NCI-H226 (cell line): ENCODE measurements at regions not wholly inside any gene's neighbourhood (a gene's known extent, or its start where the extent isn't known, plus 50 kb on each side); places are given as distances from the start of the nearest gene placed in this dataset.

Experiments used
- DNase-seq: peaks from one replicate; pipeline ENCODE4 v3.0.0-alpha.2; 2015

GRCh38 chr1:232893481-232894313 lies 56.7 kb upstream of the NTPCR start:
- DNase-seq, result no peak

DNA sequence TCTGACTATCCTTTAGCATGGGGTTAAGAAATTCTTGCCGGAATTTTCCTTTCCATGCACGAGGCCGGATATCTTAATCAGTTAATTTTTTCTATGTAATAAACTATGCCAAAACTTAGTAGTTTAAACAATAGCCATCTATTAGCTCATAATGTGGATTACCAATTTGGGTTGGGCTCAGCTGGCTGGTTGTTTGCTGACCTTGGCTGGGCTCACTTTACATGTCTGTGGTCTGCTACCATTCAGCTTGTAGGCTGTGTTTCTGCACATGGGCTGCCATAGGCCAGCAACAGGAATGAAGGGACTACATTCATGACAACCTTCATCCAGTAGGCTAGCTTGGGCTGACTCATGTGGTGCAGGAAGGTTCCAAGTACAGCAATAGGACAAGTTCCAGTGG lies 56.0 kb upstream of the NTPCR start:
- no peak for DNase-seq

DNA sequence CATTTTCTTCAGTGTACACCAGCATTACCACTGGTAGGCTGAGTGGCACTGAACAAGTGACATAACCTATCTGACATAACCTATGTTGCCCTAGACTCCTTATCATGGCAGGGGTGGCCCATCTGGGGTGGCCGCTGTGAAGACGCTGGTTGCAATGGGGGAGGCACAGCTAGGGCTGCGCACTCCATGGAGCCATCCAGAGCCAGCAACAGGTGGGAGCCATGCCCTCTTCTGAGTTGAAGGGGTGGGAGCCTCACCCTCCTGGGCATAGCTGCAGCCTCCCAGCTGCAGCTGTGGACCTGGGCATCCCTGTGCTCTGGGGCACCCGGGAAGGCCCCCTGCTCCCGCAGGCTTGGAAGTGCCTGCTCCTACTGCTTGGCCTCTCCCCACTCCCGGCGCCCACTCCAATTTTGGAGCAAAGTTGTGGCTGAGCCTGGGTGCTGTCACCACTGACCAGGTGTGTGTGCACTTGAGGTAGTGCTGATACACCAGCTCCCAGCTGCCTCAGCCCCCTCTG lies 52.4 kb upstream of the NTPCR start:
- no peak for DNase-seq

GRCh38 chr1:232899268-232899667 lies 51.1 kb upstream of the NTPCR start:
- no peak for DNase-seq

DNA sequence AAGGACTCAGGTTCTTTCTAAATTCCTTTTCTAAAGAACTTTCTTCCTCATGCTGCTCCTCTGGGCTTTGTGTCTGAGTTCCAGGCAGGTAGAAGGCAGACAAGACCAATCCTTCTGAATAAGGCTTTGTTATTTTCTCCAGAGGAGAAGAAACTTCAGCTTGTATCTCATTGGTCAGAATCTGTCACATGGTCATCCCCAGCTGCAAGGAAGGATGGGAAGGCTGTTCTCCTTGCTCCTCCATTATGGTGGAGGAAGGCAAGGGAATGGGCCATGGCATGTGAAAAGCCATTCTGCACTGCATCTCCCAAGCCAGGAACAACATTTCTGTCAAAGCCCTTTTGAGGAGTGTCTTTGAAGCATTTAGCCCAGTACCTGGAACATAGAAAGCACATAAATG lies 50.6 kb upstream of the NTPCR start:
- DNase-seq, result no peak
